ENCODE measurements at regions not wholly inside any gene's neighbourhood (a gene's known extent, or its start where the extent isn't known, plus 50 kb on each side); places are given as distances from the start of the nearest gene placed in this dataset.

DNA sequence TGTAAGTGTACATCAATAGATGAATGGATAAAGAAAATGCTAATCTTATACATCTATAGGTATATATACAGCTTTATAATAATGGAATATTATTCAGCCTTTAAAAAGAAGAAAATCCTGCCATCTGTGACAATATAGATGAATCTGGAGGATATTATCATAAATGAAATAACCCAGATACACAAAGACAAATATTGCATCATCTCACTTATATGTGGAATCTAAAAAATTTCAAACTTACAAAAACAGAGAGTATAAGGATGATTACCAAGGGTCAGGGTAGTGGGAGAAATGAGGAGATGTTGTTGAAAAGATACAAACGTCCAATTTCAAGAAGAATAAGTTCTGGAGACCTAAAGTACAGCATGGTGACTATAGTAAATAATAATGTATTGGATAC lies 85.4 kb upstream of the AGTR1 start:
- Histone ChIP-seq H2BK12ac (ENCODE audit: low read length) (no peak overlapping the region), H3K36me3 (ENCODE audit: control insufficient read depth in 1 of 2, insufficient read depth in 2 of 2, low read length in 2 of 2) (no peaks in the 10 kb centered on the region), H3K27ac (ENCODE audit: low read depth, low read length) (no peak overlapping the region), H3K23ac (ENCODE audit: low read length) (no peak overlapping the region), H3K4me2 (ENCODE audit: low read length) (no peak overlapping the region), H3K9ac (ENCODE audit: low read length) (no peak overlapping the region), H3K18ac (ENCODE audit: low read length) (no peak overlapping the region), H3K27me3 (ENCODE audit: insufficient read depth, low read length) (no peaks in the 10 kb centered on the region), H3K4me1 (ENCODE audit: control insufficient read depth in 1 of 2, insufficient read depth in 2 of 2, low read length in 2 of 2) (no peaks in the 10 kb centered on the region), H2BK5ac (ENCODE audit: low read depth, low read length, poor library complexity) (no peak overlapping the region), H3K79me1 (ENCODE audit: low read length) (no peaks in the 10 kb centered on the region), H4K8ac (ENCODE audit: low read depth, low read length) (no peak overlapping the region), H3K9me3 (ENCODE audit: insufficient read depth, low read depth, low read length) (no peaks in the 10 kb centered on the region), H3K4me3 (ENCODE audit: low read depth, low read length) (no peak overlapping the region), H3K79me2 (ENCODE audit: control insufficient read depth, insufficient read depth, low read length, poor library complexity) (no peaks in the 10 kb centered on the region), H3K14ac (ENCODE audit: low read length) (no peak overlapping the region), H2AFZ (ENCODE audit: insufficient read depth, low read length, poor library complexity) (no peak overlapping the region), H2AK5ac (ENCODE audit: low read length) (no peak overlapping the region), H4K12ac (ENCODE audit: low read depth, low read length) (no peak overlapping the region), H4K91ac (ENCODE audit: low read depth, low read length) (no peak overlapping the region), H3K4ac (ENCODE audit: low read depth, low read length) (no peak overlapping the region), H2BK120ac (ENCODE audit: insufficient read depth, low read length, poor library complexity) (no peak overlapping the region)
- DNase-seq = no peak
- WGBS (ENCODE audit: extremely low coverage, insufficient coverage, insufficient read length) = no CpG with 5 or more reads among the region's 1 CpG

DNA sequence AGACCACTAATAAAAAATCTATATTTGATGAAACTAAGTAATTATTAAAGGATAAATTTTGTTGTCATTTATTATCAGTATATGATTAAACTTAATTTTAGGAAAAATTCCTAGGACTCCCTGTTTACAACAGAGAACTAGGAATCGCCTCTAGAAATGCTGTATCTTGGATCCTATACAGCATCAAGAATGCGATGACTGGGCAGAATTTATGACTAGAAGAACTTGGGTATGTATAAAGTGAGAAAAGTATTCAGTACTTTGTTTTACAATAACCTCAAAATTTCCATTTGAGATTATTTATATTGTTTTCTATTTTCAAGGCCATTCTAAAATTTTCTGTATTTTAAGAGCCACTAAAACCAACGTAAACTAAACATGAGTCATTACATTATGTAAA lies 82.3 kb upstream of the AGTR1 start:
- Histone ChIP-seq H3K14ac (ENCODE audit: low read length) (no peak overlapping the region), H3K27me3 (ENCODE audit: insufficient read depth, low read length) (no peaks in the 10 kb centered on the region), H3K9me3 (ENCODE audit: insufficient read depth, low read depth, low read length) (no peaks in the 10 kb centered on the region), H3K79me1 (ENCODE audit: low read length) (no peaks in the 10 kb centered on the region), H3K36me3 (ENCODE audit: control insufficient read depth in 1 of 2, insufficient read depth in 2 of 2, low read length in 2 of 2) (no peaks in the 10 kb centered on the region), H4K91ac (ENCODE audit: low read depth, low read length) (no peak overlapping the region), H3K23ac (ENCODE audit: low read length) (no peak overlapping the region), H3K4me1 (ENCODE audit: control insufficient read depth in 1 of 2, insufficient read depth in 2 of 2, low read length in 2 of 2) (no peaks in the 10 kb centered on the region), H4K12ac (ENCODE audit: low read depth, low read length) (no peak overlapping the region), H3K4me3 (ENCODE audit: low read depth, low read length) (no peak overlapping the region), H3K79me2 (ENCODE audit: control insufficient read depth, insufficient read depth, low read length, poor library complexity) (no peaks in the 10 kb centered on the region), H3K27ac (ENCODE audit: low read depth, low read length) (no peak overlapping the region), H3K18ac (ENCODE audit: low read length) (no peak overlapping the region), H2AK5ac (ENCODE audit: low read length) (no peak overlapping the region), H4K8ac (ENCODE audit: low read depth, low read length) (no peak overlapping the region), H3K4me2 (ENCODE audit: low read length) (no peak overlapping the region), H2BK120ac (ENCODE audit: insufficient read depth, low read length, poor library complexity) (no peak overlapping the region), H2BK12ac (ENCODE audit: low read length) (no peak overlapping the region), H2AFZ (ENCODE audit: insufficient read depth, low read length, poor library complexity) (no peak overlapping the region), H3K9ac (ENCODE audit: low read length) (no peak overlapping the region), H3K4ac (ENCODE audit: low read depth, low read length) (no peak overlapping the region), H2BK5ac (ENCODE audit: low read depth, low read length, poor library complexity) (no peak overlapping the region)
- WGBS (ENCODE audit: extremely low coverage, insufficient coverage, insufficient read length) = no CpG with 5 or more reads among the region's 3 CpGs
- DNase-seq = no peak

DNA sequence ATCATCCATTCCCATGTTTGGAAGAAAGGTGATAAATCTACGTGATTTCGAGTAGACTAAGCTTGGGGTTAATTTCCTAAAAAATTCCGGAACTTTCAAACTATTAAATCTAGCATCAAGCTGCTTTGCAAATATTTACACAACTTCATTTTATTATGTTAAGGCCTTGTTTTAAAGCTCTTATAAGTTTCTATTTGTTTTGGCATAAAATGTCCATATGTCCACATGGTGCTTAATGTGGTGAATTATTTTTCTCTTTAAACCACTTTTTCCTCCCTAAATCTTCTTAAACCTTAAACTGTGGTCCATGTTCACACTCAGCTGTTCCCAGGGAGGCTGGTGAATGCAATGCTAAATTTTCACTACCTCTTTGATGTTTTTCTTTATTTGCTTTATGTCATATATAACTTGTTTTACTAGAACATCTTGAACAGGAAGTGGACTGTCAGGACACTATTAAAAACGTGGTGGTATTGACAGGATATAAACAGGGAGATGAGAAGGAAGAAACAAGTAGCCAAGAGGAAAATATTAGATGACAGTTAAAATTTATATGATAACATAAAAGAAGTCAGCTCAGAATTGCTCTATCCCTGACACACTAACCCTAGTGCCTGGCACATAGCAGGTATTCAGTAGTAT lies 72.5 kb upstream of the AGTR1 start:
- Histone ChIP-seq H3K4ac (ENCODE audit: low read depth, low read length) (no peak overlapping the region), H3K14ac (ENCODE audit: low read length) (no peak overlapping the region), H3K79me1 (ENCODE audit: low read length) (no peaks in the 10 kb centered on the region), H2BK5ac (ENCODE audit: low read depth, low read length, poor library complexity) (no peak overlapping the region), H4K12ac (ENCODE audit: low read depth, low read length) (no peak overlapping the region), H4K91ac (ENCODE audit: low read depth, low read length) (no peak overlapping the region), H3K79me2 (ENCODE audit: control insufficient read depth, insufficient read depth, low read length, poor library complexity) (no peaks in the 10 kb centered on the region), H4K8ac (ENCODE audit: low read depth, low read length) (no peak overlapping the region), H3K27me3 (ENCODE audit: insufficient read depth, low read length) (no peaks in the 10 kb centered on the region), H3K23ac (ENCODE audit: low read length) (no peak overlapping the region), H3K4me1 (ENCODE audit: control insufficient read depth in 1 of 2, insufficient read depth in 2 of 2, low read length in 2 of 2) (no peaks in the 10 kb centered on the region), H3K4me3 (ENCODE audit: low read depth, low read length) (no peak overlapping the region), H2AK5ac (ENCODE audit: low read length) (no peak overlapping the region), H3K27ac (ENCODE audit: low read depth, low read length) (no peak overlapping the region), H3K9me3 (ENCODE audit: insufficient read depth, low read depth, low read length) (no peaks in the 10 kb centered on the region), H3K4me2 (ENCODE audit: low read length) (no peak overlapping the region), H3K36me3 (ENCODE audit: control insufficient read depth in 1 of 2, insufficient read depth in 2 of 2, low read length in 2 of 2) (no peaks in the 10 kb centered on the region), H3K18ac (ENCODE audit: low read length) (no peak overlapping the region), H2AFZ (ENCODE audit: insufficient read depth, low read length, poor library complexity) (no peak overlapping the region), H2BK12ac (ENCODE audit: low read length) (no peak overlapping the region), H2BK120ac (ENCODE audit: insufficient read depth, low read length, poor library complexity) (no peak overlapping the region), H3K9ac (ENCODE audit: low read length) (no peak overlapping the region)
- no CpG with 5 or more reads among the region's 4 CpGs for WGBS (ENCODE audit: extremely low coverage, insufficient coverage, insufficient read length)
- no peak for DNase-seq

DNA sequence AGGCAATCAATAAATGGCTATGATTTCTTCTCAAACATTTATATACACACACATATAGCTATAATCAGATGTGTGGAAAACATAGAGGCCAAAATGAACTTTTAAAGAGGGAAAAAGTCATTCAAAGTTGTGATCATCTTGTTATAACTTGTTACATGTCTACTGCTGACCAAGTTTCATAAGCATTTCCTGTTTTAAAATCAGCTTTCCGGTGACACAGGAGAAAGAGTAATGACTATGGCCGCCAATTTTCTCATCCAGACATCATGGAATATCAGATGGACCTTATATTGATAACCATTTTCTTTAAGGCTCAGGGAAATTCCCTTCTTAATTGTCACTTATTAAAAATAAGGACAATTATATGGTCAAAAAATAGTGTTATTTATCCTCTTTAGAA lies 71.7 kb upstream of the AGTR1 start:
- Histone ChIP-seq H3K4me3 (ENCODE audit: low read depth, low read length) (no peak overlapping the region), H3K14ac (ENCODE audit: low read length) (no peak overlapping the region), H4K12ac (ENCODE audit: low read depth, low read length) (no peak overlapping the region), H2AFZ (ENCODE audit: insufficient read depth, low read length, poor library complexity) (no peak overlapping the region), H3K18ac (ENCODE audit: low read length) (no peak overlapping the region), H2BK120ac (ENCODE audit: insufficient read depth, low read length, poor library complexity) (no peak overlapping the region), H2AK5ac (ENCODE audit: low read length) (no peak overlapping the region), H3K9me3 (ENCODE audit: insufficient read depth, low read depth, low read length) (no peaks in the 10 kb centered on the region), H3K27ac (ENCODE audit: low read depth, low read length) (no peak overlapping the region), H3K4ac (ENCODE audit: low read depth, low read length) (no peak overlapping the region), H2BK12ac (ENCODE audit: low read length) (no peak overlapping the region), H3K79me2 (ENCODE audit: control insufficient read depth, insufficient read depth, low read length, poor library complexity) (no peaks in the 10 kb centered on the region), H3K23ac (ENCODE audit: low read length) (no peak overlapping the region), H2BK5ac (ENCODE audit: low read depth, low read length, poor library complexity) (no peak overlapping the region), H4K91ac (ENCODE audit: low read depth, low read length) (no peak overlapping the region), H3K4me1 (ENCODE audit: control insufficient read depth in 1 of 2, insufficient read depth in 2 of 2, low read length in 2 of 2) (no peaks in the 10 kb centered on the region), H3K9ac (ENCODE audit: low read length) (no peak overlapping the region), H4K8ac (ENCODE audit: low read depth, low read length) (no peak overlapping the region), H3K4me2 (ENCODE audit: low read length) (no peak overlapping the region), H3K36me3 (ENCODE audit: control insufficient read depth in 1 of 2, insufficient read depth in 2 of 2, low read length in 2 of 2) (no peaks in the 10 kb centered on the region), H3K27me3 (ENCODE audit: insufficient read depth, low read length) (no peaks in the 10 kb centered on the region), H3K79me1 (ENCODE audit: low read length) (no peaks in the 10 kb centered on the region)
- no peak for DNase-seq
- WGBS (ENCODE audit: extremely low coverage, insufficient coverage, insufficient read length) = no CpG with 5 or more reads among the region's 2 CpGs

All from trophoblast cell (in vitro differentiated cells and primary cell).